ENCODE measurements at regions not wholly inside any gene's neighbourhood (a gene's known extent, or its start where the extent isn't known, plus 50 kb on each side); places are given as distances from the start of the nearest gene placed in this dataset.

DNA sequence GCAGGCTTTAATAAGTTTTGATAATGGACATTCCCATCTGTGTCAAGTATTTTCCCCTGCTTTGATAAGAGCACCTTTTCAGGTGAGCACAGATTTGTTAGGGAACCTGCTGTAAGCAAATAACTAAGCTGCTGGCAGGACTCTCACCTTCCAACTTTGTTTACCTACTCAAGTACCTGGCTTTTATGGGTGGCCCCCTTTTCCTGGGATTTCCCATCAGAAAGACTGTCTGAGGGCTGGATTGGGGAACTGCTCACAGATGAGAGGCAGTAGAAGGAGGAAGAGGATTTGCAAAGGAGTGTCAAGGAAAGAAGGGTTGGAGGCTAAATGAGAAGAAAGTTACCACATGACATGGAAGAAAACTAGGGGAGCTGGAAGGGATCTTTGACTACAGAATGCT, 210.1 kb upstream of the RIMS1 start:
- TF ChIP-seq SIN3A (IDR thresholded peaks at IDR 0.05; ENCODE audit: borderline replicate concordance, insufficient read depth, low read length) (no peak), TAF1 (IDR thresholded peaks at IDR 0.05; ENCODE audit: borderline replicate concordance, insufficient read depth, low read length) (no peak), POLR2AphosphoS5 (IDR thresholded peaks at IDR 0.05; ENCODE audit: low read depth, low read length) (no peak)
- TF ChIP-seq, protein P1, sequence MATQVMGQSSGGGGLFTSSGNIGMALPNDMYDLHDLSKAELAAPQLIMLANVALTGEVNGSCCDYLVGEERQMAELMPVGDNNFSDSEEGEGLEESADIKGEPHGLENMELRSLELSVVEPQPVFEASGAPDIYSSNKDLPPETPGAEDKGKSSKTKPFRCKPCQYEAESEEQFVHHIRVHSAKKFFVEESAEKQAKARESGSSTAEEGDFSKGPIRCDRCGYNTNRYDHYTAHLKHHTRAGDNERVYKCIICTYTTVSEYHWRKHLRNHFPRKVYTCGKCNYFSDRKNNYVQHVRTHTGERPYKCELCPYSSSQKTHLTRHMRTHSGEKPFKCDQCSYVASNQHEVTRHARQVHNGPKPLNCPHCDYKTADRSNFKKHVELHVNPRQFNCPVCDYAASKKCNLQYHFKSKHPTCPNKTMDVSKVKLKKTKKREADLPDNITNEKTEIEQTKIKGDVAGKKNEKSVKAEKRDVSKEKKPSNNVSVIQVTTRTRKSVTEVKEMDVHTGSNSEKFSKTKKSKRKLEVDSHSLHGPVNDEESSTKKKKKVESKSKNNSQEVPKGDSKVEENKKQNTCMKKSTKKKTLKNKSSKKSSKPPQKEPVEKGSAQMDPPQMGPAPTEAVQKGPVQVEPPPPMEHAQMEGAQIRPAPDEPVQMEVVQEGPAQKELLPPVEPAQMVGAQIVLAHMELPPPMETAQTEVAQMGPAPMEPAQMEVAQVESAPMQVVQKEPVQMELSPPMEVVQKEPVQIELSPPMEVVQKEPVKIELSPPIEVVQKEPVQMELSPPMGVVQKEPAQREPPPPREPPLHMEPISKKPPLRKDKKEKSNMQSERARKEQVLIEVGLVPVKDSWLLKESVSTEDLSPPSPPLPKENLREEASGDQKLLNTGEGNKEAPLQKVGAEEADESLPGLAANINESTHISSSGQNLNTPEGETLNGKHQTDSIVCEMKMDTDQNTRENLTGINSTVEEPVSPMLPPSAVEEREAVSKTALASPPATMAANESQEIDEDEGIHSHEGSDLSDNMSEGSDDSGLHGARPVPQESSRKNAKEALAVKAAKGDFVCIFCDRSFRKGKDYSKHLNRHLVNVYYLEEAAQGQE (IDR thresholded peaks at IDR 0.05; ENCODE audit: insufficient read depth in 1 of 2, low read depth in 2 of 2, low read length in 2 of 2), result no peak

All from PFSK-1 (cell line).